Neural cell (in vitro differentiated cells): ENCODE measurements at regions not wholly inside any gene's neighbourhood (a gene's known extent, or its start where the extent isn't known, plus 50 kb on each side); places are given as distances from the start of the nearest gene placed in this dataset.

ENCODE experiments used
- H2AFZ ChIP-seq: fragments of 200-600, 300-800 bp; sonication (generic), shearing (Covaris generic); 2 replicates; pipeline ENCODE4 v1.6.0; 2014; ENCODE audit warnings: low read depth, mild to moderate bottlenecking, antibody characterized with exemption, low read length, moderate library complexity
- H3F3A ChIP-seq: fragments of 200-600 bp; shearing (Covaris generic); 2 replicates; pipeline ENCODE4 v1.6.1; 2016; ENCODE audit warnings: mild to moderate bottlenecking, moderate library complexity, mixed read lengths, antibody characterized with exemption, low read length; ENCODE audit not compliant: insufficient read depth, poor library complexity, severe bottlenecking
- H3K27ac ChIP-seq: fragments of 200-600, 300-800 bp; sonication (generic), shearing (Covaris generic); 2 replicates; pipeline ENCODE4 v1.5.1; 2014; ENCODE audit warnings: mild to moderate bottlenecking, low read length, moderate library complexity
- H3K27me3 ChIP-seq: fragments of 300-800, 200-600 bp; sonication (generic), shearing (Covaris generic); 2 replicates; pipeline ENCODE4 v1.6.0; 2014; ENCODE audit warnings: mild to moderate bottlenecking, low read depth, low read length, moderate library complexity; ENCODE audit not compliant: insufficient read depth
- H3K36me3 ChIP-seq: fragments of 300-800, 200-600 bp; sonication (generic), shearing (Covaris generic); 2 replicates; pipeline ENCODE4 v1.5.1; 2014; ENCODE audit warnings: mild to moderate bottlenecking, antibody characterized with exemption, low read length, moderate library complexity; ENCODE audit not compliant: insufficient read depth
- H3K4me2 ChIP-seq: fragments of 300-800, 200-600 bp; sonication (generic), shearing (Covaris generic); 2 replicates; pipeline ENCODE4 v1.6.0; 2014; ENCODE audit warnings: mild to moderate bottlenecking, low read length
- H3K4me3 ChIP-seq: fragments of 300-800, 200-600 bp; sonication (generic), shearing (Covaris generic); 2 replicates; pipeline ENCODE4 v1.5.1; 2014; ENCODE audit warnings: mild to moderate bottlenecking, low read length, moderate library complexity
- H3K79me2 ChIP-seq: fragments of 200-600 bp; shearing (Covaris generic); replicated peaks from 2 replicates; pipeline ENCODE4 v1.6.0; 2014; ENCODE audit warnings: mild to moderate bottlenecking, low read length, moderate library complexity; ENCODE audit not compliant: insufficient read depth
- H3K9ac ChIP-seq: fragments of 300-800, 200-600 bp; sonication (generic), shearing (Covaris generic); 2 replicates; pipeline ENCODE4 v1.6.1; 2016; ENCODE audit warnings: mild to moderate bottlenecking, low read length, mixed read lengths
- H3K9me2 ChIP-seq: fragments of 200-600 bp; shearing (Covaris generic); 2 replicates; pipeline ENCODE4 v1.6.1; 2016; ENCODE audit warnings: mild to moderate bottlenecking, low read length, mixed read lengths; ENCODE audit not compliant: insufficient read depth
- H3K9me3 ChIP-seq: fragments of 200-600, 300-800 bp; sonication (generic), shearing (Covaris generic); 2 replicates; pipeline ENCODE4 v1.6.1; 2016; ENCODE audit warnings: mild to moderate bottlenecking, mixed run types, low read length, moderate library complexity, mixed read lengths
- H4K20me1 ChIP-seq: fragments of 200-600 bp; shearing (Covaris generic); 2 replicates; pipeline ENCODE4 v1.6.1; 2016; ENCODE audit warnings: mild to moderate bottlenecking, mixed run types; ENCODE audit not compliant: insufficient read depth
- CTCF ChIP-seq: fragments of 450-650 bp; IDR thresholded peaks from 2 replicates; pipeline ENCODE4 v1.5.1; 2014; ENCODE audit warnings: antibody characterized with exemption, mild to moderate bottlenecking, moderate library complexity; ENCODE audit not compliant: poor library complexity, severe bottlenecking
- EP300 ChIP-seq: fragments of 450-650 bp; conservative IDR thresholded peaks from 2 replicates; pipeline ENCODE4 v1.6.1; 2014; ENCODE audit warnings: antibody characterized with exemption, mild to moderate bottlenecking, moderate library complexity; ENCODE audit not compliant: poor library complexity, severe bottlenecking
- EZH2 ChIP-seq: fragments of 200-600, 300-800 bp; shearing (Covaris generic), sonication (generic); IDR thresholded peaks from 2 replicates; pipeline ENCODE4 v1.6.1; 2014; ENCODE audit warnings: antibody characterized with exemption, low read length, borderline replicate concordance, mild to moderate bottlenecking; ENCODE audit not compliant: insufficient read depth, poor library complexity, severe bottlenecking
- MXI1 ChIP-seq: fragments of 450-650 bp; conservative IDR thresholded peaks from 2 replicates; pipeline ENCODE4 v1.6.1; 2014; ENCODE audit warnings: antibody characterized with exemption, mild to moderate bottlenecking; ENCODE audit not compliant: poor library complexity, severe bottlenecking
- POLR2AphosphoS5 ChIP-seq: IDR thresholded peaks from 2 replicates; pipeline ENCODE4 v1.6.1; 2012
- RAD21 ChIP-seq: fragments of 450-650 bp; conservative IDR thresholded peaks from 2 replicates; pipeline ENCODE4 v1.6.1; 2014; ENCODE audit warnings: antibody characterized with exemption, mild to moderate bottlenecking, moderate library complexity
- REST ChIP-seq: IDR thresholded peaks from 2 replicates; pipeline ENCODE4 v1.6.1; 2012; ENCODE audit warnings: borderline replicate concordance
- SMC3 ChIP-seq: fragments of 450-650 bp; conservative IDR thresholded peaks from 2 replicates; pipeline ENCODE4 v1.6.1; 2014; ENCODE audit warnings: antibody characterized with exemption, mild to moderate bottlenecking, moderate library complexity; ENCODE audit not compliant: poor library complexity
- TAF1 ChIP-seq: IDR thresholded peaks from 2 replicates; pipeline ENCODE4 v1.6.1; 2012; ENCODE audit warnings: low read depth

- Histone ChIP-seq H3K27me3 (no peaks in the 10 kb centered on the region), H3K9ac (no peak overlapping the region), H3K36me3 (no peaks in the 10 kb centered on the region), H3K4me2 (no peak overlapping the region), H2AFZ (no peak overlapping the region), H3K9me3 (no peaks in the 10 kb centered on the region), H3K79me2 (no peaks in the 10 kb centered on the region), H3K9me2 (no peaks in the 10 kb centered on the region), H3K27ac (no peak overlapping the region), H4K20me1 (no peaks in the 10 kb centered on the region), H3F3A (no peaks in the 10 kb centered on the region), H3K4me3 (no peak overlapping the region)
- no peak for TF ChIP-seq REST
- TF ChIP-seq CTCF = no peak
- TF ChIP-seq SMC3 = no peak
- no peak for TF ChIP-seq RAD21
- TF ChIP-seq TAF1 = no peak
- TF ChIP-seq MXI1 = no peak
- no peak for TF ChIP-seq POLR2AphosphoS5
- no peak for TF ChIP-seq EP300
- no peak for TF ChIP-seq EZH2
These were observed 80.4 kb downstream of the RFPL4B start for GRCh38 chr6:112427499-112427898.

GRCh38 chr6:112428477-112428876, 81.3 kb downstream of the RFPL4B start:
- Histone ChIP-seq H3K36me3 (no peaks in the 10 kb centered on the region), H3K4me2 (no peak overlapping the region), H3K9me2 (no peaks in the 10 kb centered on the region), H3K79me2 (no peaks in the 10 kb centered on the region), H3K4me3 (no peak overlapping the region), H3K9me3 (no peaks in the 10 kb centered on the region), H4K20me1 (no peaks in the 10 kb centered on the region), H2AFZ (no peak overlapping the region), H3F3A (no peaks in the 10 kb centered on the region), H3K27me3 (no peaks in the 10 kb centered on the region), H3K9ac (no peak overlapping the region), H3K27ac (no peak overlapping the region)
- TF ChIP-seq POLR2AphosphoS5 = no peak
- TF ChIP-seq EZH2 = no peak
- no peak for TF ChIP-seq EP300
- no peak for TF ChIP-seq RAD21
- no peak for TF ChIP-seq REST
- no peak for TF ChIP-seq SMC3
- no peak for TF ChIP-seq MXI1
- TF ChIP-seq CTCF = no peak
- no peak for TF ChIP-seq TAF1
